ENCODE measurements at regions not wholly inside any gene's neighbourhood (a gene's known extent, or its start where the extent isn't known, plus 50 kb on each side); places are given as distances from the start of the nearest gene placed in this dataset.

- TF ChIP-seq, protein P1, sequence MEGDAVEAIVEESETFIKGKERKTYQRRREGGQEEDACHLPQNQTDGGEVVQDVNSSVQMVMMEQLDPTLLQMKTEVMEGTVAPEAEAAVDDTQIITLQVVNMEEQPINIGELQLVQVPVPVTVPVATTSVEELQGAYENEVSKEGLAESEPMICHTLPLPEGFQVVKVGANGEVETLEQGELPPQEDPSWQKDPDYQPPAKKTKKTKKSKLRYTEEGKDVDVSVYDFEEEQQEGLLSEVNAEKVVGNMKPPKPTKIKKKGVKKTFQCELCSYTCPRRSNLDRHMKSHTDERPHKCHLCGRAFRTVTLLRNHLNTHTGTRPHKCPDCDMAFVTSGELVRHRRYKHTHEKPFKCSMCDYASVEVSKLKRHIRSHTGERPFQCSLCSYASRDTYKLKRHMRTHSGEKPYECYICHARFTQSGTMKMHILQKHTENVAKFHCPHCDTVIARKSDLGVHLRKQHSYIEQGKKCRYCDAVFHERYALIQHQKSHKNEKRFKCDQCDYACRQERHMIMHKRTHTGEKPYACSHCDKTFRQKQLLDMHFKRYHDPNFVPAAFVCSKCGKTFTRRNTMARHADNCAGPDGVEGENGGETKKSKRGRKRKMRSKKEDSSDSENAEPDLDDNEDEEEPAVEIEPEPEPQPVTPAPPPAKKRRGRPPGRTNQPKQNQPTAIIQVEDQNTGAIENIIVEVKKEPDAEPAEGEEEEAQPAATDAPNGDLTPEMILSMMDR (IDR thresholded peaks at IDR 0.05; ENCODE audit: low read length) = no peak
- TF ChIP-seq EZH2phosphoT487 (IDR thresholded peaks at IDR 0.05; ENCODE audit: low read length) (no peak), EZH2 (optimal IDR thresholded peaks at IDR 0.05; ENCODE audit: low read depth, low read length) (no peak)
- no peak overlapping the region for H3K4me2 ChIP-seq (ENCODE audit: low read depth, low read length)
- no peak for DNase-seq
- H3K79me2 ChIP-seq (ENCODE audit: low read length) = no peaks in the 10 kb centered on the region
- no peak overlapping the region for H3K27ac ChIP-seq (ENCODE audit: low read length)
- H2AFZ ChIP-seq (ENCODE audit: low read length) = no peak overlapping the region
- H3K27me3 ChIP-seq (replicated peaks; ENCODE audit: insufficient read depth, low read length) = no peaks in the 10 kb centered on the region
- no peaks in the 10 kb centered on the region for H3K9me2 ChIP-seq (replicated peaks; ENCODE audit: insufficient read depth, low read length)
- no peaks in the 10 kb centered on the region for H3K9me3 ChIP-seq (replicated peaks; ENCODE audit: insufficient read depth, low read length)
- H3K4me3 ChIP-seq (ENCODE audit: low read length) = no peak overlapping the region
- no peak overlapping the region for H3K9ac ChIP-seq (ENCODE audit: low read length)
- H3F3A ChIP-seq (ENCODE audit: insufficient read depth, low read length) = no peaks in the 10 kb centered on the region
- no peaks in the 10 kb centered on the region for H3K4me1 ChIP-seq (ENCODE audit: low read length)
- no peaks in the 10 kb centered on the region for H4K20me1 ChIP-seq (ENCODE audit: insufficient read depth, low read length)
- no peaks in the 10 kb centered on the region for H3K36me3 ChIP-seq (replicated peaks; ENCODE audit: insufficient read depth, low read length)
Observed at GRCh38 chr7:115083935-115084334, 162.0 kb downstream of the MDFIC start.

DNA sequence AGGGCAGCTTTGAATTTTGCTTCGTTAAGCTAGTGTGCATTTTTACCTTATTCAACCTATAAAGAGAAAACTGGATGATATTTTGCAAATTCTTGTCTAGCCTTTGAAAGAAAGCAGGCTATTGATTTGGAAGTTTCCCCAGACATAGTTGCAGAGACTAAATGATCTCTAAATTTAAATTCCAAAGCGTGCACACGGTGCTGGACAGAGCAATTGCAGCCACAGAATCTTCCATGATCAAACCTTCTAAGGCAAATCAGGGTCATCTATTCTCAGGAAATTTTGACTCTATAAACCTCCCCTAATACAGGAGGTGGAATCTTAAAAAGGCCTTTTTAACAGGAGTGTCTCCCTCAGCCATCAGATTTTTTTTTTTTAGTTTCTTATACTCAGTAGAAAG lies 159.9 kb downstream of the MDFIC start:
- no peak overlapping the region for H3K4me2 ChIP-seq (ENCODE audit: low read depth, low read length)
- no peaks in the 10 kb centered on the region for H3F3A ChIP-seq (ENCODE audit: insufficient read depth, low read length)
- H3K36me3 ChIP-seq (replicated peaks; ENCODE audit: insufficient read depth, low read length) = no peaks in the 10 kb centered on the region
- H3K9me2 ChIP-seq (replicated peaks; ENCODE audit: insufficient read depth, low read length) = no peaks in the 10 kb centered on the region
- no peaks in the 10 kb centered on the region for H3K79me2 ChIP-seq (ENCODE audit: low read length)
- no peak overlapping the region for H3K27ac ChIP-seq (ENCODE audit: low read length)
- no peaks in the 10 kb centered on the region for H3K9me3 ChIP-seq (replicated peaks; ENCODE audit: insufficient read depth, low read length)
- no peak overlapping the region for H3K9ac ChIP-seq (ENCODE audit: low read length)
- no peak overlapping the region for H3K4me3 ChIP-seq (ENCODE audit: low read length)
- DNase-seq = no peak
- no peak overlapping the region for H2AFZ ChIP-seq (ENCODE audit: low read length)
- no peaks in the 10 kb centered on the region for H3K4me1 ChIP-seq (ENCODE audit: low read length)
- H3K27me3 ChIP-seq (replicated peaks; ENCODE audit: insufficient read depth, low read length) = no peaks in the 10 kb centered on the region
- no peaks in the 10 kb centered on the region for H4K20me1 ChIP-seq (ENCODE audit: insufficient read depth, low read length)
- TF ChIP-seq, protein P1 (IDR thresholded peaks at IDR 0.05; ENCODE audit: low read length) = no peak
- no peak for TF ChIP-seq EZH2 (optimal IDR thresholded peaks at IDR 0.05; ENCODE audit: low read depth, low read length)
- no peak for TF ChIP-seq EZH2phosphoT487 (IDR thresholded peaks at IDR 0.05; ENCODE audit: low read length)

DNA sequence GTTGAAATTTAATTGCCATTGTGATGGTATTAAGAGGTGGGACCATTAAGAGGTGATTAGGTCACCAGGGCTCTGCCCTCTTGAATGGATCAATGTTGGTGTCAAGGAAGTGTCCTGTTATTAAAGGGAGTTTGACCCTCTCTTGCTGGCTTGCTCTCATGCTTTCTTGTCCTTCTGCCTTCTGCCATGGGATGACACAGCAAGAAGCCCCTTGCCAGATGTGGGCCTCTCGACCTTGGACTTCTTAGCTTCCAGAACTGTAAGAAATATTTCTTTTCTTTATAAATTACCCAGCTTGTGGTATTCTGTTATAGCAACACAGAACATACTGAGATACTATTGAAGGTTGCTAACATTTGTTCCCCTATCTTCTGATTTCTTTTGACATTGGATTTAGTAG lies 157.0 kb downstream of the MDFIC start:
- H3K4me2 ChIP-seq (ENCODE audit: low read depth, low read length) = no peak overlapping the region
- H3K9me3 ChIP-seq (replicated peaks; ENCODE audit: insufficient read depth, low read length) = no peaks in the 10 kb centered on the region
- no peaks in the 10 kb centered on the region for H3K4me1 ChIP-seq (ENCODE audit: low read length)
- H3K36me3 ChIP-seq (replicated peaks; ENCODE audit: insufficient read depth, low read length) = no peaks in the 10 kb centered on the region
- no peak for DNase-seq
- TF ChIP-seq EZH2 (optimal IDR thresholded peaks at IDR 0.05; ENCODE audit: low read depth, low read length) (no peak), EZH2phosphoT487 (IDR thresholded peaks at IDR 0.05; ENCODE audit: low read length) (no peak)
- TF ChIP-seq, protein P1 (IDR thresholded peaks at IDR 0.05; ENCODE audit: low read length) = no peak
- H3K27ac ChIP-seq (ENCODE audit: low read length) = no peak overlapping the region
- no peak overlapping the region for H3K4me3 ChIP-seq (ENCODE audit: low read length)
- no peaks in the 10 kb centered on the region for H3F3A ChIP-seq (ENCODE audit: insufficient read depth, low read length)
- H3K27me3 ChIP-seq (replicated peaks; ENCODE audit: insufficient read depth, low read length) = no peaks in the 10 kb centered on the region
- no peak overlapping the region for H3K9ac ChIP-seq (ENCODE audit: low read length)
- no peaks in the 10 kb centered on the region for H3K79me2 ChIP-seq (ENCODE audit: low read length)
- H4K20me1 ChIP-seq (ENCODE audit: insufficient read depth, low read length) = no peaks in the 10 kb centered on the region
- no peaks in the 10 kb centered on the region for H3K9me2 ChIP-seq (replicated peaks; ENCODE audit: insufficient read depth, low read length)
- H2AFZ ChIP-seq (ENCODE audit: low read length) = no peak overlapping the region
